IPS DF 19.7 (cell line): ENCODE measurements at regions not wholly inside any gene's neighbourhood (a gene's known extent, or its start where the extent isn't known, plus 50 kb on each side); places are given as distances from the start of the nearest gene placed in this dataset.
A peak's percentile ranks its signal among the peaks of the same experiment; 100 is the strongest.

Source experiments
- DNase-seq: peaks from one replicate; pipeline ENCODE4 v3.0.0-alpha.2; 2013; ENCODE audit warnings: low read depth, low spot score

GRCh38 chr6:71395731-71396409, 107.3 kb downstream of the OGFRL1 start:
- no peak for DNase-seq

GRCh38 chr6:71396410-71396801, 107.8 kb downstream of the OGFRL1 start:
- no peak for DNase-seq

GRCh38 chr6:71399279-71399678, 110.7 kb downstream of the OGFRL1 start:
- no peak for DNase-seq

GRCh38 chr6:71400852-71401251, 112.2 kb downstream of the OGFRL1 start:
- DNase-seq = no peak

GRCh38 chr6:71402096-71402495, 113.5 kb downstream of the OGFRL1 start:
- DNase-seq = no peak

GRCh38 chr6:71403422-71404134, 115.0 kb downstream of the OGFRL1 start:
- no peak for DNase-seq

- DNase-seq = peak; percentile 57
Observed at GRCh38 chr6:71404145-71404966, 115.7 kb downstream of the OGFRL1 start.

GRCh38 chr6:71404967-71405278, 116.3 kb downstream of the OGFRL1 start:
- DNase-seq = no peak

- no peak for DNase-seq
Observed at GRCh38 chr6:71405416-71405815, 116.8 kb downstream of the OGFRL1 start.

GRCh38 chr6:71406865-71407860, 118.6 kb downstream of the OGFRL1 start:
- DNase-seq = no peak

GRCh38 chr6:71408787-71409723, 120.4 kb downstream of the OGFRL1 start:
- DNase-seq = no peak

GRCh38 chr6:71410164-71410566, 121.6 kb downstream of the OGFRL1 start:
- DNase-seq = no peak

- DNase-seq = no peak
Observed at GRCh38 chr6:71410681-71411080, 122.1 kb downstream of the OGFRL1 start.

GRCh38 chr6:71411882-71412281, 123.3 kb downstream of the OGFRL1 start:
- no peak for DNase-seq

GRCh38 chr6:71412559-71413140, 124.0 kb downstream of the OGFRL1 start:
- no peak for DNase-seq

- no peak for DNase-seq
Observed at GRCh38 chr6:71414486-71414885, 125.9 kb downstream of the OGFRL1 start.

GRCh38 chr6:71419217-71420094, 130.8 kb downstream of the OGFRL1 start:
- DNase-seq = no peak

- no peak for DNase-seq
Observed at GRCh38 chr6:71420095-71420692, 131.6 kb downstream of the OGFRL1 start.
